C1 segment of cervical spinal cord (tissue), 14 donors: ENCODE measurements at regions not wholly inside any gene's neighbourhood (a gene's known extent, or its start where the extent isn't known, plus 50 kb on each side); places are given as distances from the start of the nearest gene placed in this dataset.
"Not testable (repeated sequence)": the region's sequence is repeated elsewhere in the genome, so short reads cannot be mapped to it uniquely, and the experiment has no call there.

ENCODE experiments used
- DNase-seq, 14 donors: peaks; one replicate each; lab custom pipeline; 2025; lab: John Stamatoyannopoulos, UW

DNA sequence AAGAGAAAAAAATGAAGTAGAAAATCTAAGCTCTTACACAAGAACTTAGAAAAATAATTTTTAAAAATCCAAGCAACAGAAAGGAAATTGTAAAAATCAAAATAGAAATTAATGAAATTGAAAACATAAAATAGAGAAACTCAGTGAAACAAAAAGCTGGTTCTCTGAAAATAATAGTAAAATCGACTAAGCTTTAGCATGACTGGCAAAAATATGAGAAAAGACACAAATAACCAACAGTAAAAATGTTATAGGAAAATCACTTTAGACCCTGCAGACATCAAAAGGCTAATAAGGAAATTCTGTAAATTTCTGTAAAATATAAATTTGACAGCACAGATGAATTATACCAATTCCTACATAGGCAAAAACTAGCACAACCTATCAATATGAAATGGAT lies 768.9 kb upstream of the LRRTM1 start:
- no peak for DNase-seq

DNA sequence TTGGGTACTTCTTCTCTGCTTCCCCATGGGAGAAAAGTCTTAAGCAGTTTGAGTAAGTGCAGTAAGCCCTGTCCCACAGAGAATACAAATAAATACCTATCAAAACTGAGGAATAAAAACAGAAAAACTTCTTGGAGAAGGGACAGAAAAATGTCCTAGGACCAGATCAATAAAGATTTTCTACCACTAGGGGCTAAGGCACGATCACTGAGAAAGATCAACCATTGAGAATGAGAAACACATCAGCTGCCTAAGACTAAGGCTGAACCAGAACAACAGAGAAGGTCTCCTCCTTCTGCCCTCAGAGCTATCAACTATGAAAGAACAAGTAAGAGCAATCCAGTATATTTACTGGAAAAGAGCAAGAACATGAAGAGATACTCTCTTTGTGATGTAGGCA lies 763.6 kb upstream of the LRRTM1 start:
- no peak for DNase-seq

DNA sequence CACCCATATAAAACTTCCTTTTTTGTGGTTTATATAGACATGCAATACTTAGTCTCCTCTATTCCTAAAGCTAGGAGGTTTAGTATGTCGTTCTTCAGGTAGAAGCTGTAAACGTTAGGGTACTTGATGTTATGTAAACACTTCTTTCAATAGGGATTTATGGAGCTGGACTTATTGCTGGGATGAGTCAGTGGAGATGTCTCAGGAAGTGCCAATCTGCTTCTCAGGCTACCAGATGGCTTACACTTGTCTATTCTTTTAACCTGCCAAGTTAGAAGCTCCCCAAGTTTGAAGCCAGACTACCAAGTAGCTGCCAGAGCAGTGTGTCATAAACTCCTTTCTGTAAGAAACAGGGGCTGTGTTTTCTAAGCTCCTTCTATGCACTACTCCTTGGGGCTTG lies 756.5 kb upstream of the LRRTM1 start:
- DNase-seq = no peak

DNA sequence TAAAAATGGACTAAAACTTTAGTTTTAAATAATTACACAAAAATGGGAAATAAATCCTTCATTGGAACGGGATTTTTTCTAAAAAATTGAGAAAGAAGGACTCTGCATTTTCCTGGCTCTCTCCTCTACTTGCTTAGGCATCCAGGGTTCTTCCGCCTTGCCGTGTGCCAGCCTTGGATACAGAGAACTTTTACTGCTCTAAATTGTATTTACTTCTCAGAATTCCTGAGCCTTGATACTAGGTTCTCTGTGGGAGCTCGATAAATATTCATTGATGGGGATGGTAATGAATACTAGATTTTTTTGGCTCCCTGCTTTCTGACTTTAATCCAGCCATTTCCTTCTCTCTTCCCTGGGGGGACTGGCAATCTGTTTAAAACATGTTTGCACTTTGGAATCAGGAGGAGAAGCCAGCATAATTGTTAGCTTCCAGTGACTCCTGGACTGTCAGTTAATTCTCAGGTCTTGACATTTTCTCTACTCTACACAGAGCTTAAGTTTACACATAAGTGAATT lies 746.1 kb upstream of the LRRTM1 start:
- DNase-seq = no peak

DNA sequence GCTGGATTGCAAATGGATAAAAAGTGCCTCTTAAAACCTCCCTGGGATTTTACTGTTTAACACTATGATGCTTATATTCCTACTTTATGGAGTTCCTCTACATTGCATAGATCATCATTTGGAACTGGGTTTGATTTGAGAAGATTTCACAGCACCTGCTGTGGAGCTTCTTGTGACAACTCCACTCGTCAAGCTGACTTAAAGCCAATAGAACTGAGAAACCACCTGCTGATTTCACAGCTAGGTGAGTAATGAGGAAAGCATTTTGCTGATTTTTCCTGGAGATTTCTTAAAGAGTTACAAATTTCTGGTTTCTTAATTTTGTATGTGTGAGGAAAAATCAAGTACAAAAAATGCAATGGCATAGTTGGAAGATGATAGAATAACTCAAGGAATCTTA lies 739.1 kb upstream of the LRRTM1 start:
- DNase-seq = no peak

DNA sequence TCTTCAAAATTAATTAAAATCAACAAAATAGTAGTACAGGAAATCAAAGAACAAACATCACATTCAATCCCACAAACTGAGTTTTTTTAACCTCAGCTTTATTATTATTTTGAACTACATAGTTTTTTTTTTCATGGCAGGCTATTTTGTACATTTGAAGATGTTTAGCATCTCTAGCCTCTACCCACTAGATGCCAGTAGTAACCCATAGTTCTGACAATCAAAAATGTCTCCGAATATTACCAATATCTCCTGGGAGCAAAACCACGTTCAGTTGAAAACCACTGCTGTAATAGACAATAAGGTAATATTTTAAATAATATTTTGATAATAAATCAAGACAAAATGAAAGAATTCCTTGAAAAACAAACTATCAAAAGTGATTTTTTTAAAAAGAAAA lies 702.6 kb upstream of the LRRTM1 start:
- DNase-seq = no peak

DNA sequence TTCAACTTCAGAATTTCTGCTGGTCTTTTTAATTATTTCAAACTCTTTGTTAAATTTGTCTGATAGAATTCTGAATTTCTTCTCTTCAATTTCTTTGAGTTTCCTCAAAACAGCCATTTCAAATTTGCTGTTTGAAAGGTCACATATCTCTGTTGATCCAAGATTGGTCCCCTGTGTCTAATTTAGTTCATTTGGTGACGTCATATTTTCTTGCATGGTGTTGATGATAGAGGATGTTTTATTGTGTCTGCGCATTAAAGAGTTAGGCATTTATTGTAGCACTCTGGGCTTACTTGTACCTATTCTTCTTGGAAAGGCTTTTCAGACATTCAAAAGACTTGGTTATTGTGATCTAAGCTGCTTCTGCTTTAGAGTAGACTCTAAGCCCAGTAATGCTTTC lies 698.4 kb upstream of the LRRTM1 start:
- no peak for DNase-seq

DNA sequence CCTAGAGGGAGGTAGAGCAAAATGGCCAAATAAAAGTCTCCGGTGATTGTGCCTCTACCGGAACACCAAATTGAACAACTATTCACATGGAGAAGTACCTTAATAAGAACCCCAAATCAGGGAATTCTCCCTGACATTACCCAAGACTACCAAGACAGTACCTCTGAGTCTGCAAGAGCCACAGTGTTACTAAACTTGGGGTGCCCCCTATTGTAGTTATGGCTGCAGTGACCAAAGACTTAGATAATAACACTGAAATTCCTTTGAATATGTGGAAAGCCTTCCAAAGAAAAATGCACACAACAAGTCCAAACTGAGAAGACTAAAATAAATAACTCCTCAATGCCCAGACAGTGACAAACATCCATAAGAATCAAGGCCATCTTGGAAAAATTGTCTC lies 682.9 kb upstream of the LRRTM1 start:
- DNase-seq = no peak

DNA sequence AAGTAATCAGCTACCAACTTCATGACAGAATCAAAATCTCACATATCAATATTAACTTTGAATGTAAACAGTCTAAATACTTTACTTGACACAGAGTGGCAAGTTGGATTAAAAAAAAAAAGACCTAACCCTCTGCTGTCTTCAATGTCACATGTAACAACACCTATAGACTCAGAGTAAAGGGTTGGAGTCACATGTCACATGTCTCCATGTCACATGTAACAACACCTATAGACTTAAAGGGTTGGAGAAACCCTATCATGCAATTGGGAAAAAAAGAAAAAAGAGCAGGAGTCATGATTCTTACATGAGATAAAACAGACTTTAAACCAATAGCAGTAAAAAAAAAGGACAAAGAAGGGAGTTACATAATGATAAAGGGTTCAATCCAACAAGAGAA lies 665.3 kb upstream of the LRRTM1 start:
- DNase-seq = no peak

DNA sequence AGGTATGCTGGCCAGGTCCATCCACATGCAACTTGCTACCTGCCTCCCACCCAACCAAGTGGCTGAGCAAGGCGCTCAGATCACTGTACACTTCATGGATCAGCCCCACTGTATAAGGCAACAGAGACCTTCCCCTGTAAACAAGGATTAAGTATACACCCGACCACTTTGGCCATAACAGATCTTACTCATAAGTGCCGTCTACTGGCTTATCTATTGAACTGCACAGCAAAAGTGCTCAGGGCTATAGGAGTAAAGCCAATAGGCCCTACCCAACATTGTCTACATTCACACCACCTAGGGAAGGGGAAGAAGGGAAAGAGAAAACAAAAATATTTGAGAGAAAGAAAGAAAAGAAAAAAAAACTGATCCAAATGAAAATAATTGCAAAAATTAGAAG lies 663.9 kb upstream of the LRRTM1 start:
- no peak for DNase-seq

DNA sequence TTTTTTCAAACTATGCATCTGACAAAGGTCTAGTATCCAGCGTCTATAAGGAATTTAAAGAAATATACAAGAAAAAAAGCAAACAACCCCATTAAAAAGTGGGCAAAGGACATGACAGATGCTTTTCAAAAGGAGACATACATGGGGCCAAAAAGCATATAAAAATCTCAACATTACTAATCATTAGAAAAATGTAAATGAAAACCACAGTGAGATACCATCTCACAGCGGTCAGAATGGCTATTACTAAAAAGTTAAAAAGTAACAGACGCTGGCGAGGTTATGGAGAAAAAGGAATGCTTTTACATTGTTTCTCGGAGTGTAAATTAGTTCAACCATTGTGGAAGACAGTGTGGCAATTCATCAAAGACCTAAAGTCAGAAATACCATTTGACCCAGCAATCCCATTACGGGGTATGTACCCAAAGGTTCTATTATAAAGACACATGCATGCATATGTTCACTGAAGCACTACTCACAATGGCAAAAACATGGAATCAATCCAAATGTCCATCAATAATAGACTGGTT lies 643.1 kb upstream of the LRRTM1 start:
- DNase-seq = no peak

DNA sequence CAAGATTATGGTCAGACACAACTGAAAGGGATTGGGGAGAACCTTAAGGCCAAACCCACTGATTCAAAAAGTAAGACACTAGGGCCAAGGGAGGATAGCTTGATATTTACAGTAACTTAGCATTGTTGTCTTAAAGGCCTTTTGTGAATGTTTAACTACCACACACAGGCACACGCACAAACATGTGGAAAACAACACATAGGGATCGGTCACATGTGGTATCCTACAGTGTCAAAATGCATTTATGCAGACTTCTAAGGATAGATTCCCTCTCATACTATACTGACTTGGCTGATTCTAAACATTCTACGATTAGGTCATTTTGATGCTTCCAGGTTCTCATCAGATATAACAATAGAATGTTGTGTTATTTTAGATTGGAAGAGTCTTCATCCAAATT lies 638.9 kb upstream of the LRRTM1 start:
- no peak for DNase-seq

DNA sequence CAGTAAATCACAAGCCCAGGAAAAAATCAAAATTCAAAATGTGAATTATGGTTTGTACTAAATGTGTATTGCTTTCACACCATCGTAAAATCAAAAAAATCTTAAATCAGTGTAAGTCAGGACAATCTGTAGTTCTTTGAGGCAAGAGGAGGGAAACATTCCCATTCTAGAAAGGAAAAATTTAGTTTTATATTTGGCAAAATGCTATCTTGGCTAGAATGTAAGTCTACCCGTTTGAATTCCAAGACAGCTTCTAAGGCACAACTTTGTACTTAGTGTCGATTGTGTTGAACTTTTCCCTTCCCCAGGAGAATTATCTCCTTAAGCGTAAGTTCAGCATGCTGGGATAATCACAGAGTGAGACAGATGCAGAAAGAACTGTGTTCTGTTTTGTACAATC lies 638.2 kb upstream of the LRRTM1 start:
- DNase-seq = no peak

DNA sequence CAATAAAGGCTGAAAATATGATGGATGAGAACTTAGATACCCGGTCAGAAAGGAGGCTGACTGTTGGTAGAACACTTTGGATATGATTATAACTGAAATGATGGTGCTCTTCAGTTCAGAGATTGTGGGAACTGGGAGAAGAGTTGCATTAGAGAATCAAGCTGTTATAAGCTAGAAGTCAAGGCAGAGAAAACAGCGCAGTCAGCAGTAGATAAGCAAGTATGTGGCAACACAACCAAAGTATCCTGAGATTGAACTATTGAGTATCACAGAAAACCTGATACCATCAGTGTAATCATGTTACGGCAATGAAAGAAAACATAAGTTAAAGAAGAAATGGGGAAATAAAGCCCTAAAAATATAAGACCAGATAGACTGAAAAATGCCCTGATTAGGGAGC lies 633.9 kb upstream of the LRRTM1 start:
- no peak for DNase-seq

DNA sequence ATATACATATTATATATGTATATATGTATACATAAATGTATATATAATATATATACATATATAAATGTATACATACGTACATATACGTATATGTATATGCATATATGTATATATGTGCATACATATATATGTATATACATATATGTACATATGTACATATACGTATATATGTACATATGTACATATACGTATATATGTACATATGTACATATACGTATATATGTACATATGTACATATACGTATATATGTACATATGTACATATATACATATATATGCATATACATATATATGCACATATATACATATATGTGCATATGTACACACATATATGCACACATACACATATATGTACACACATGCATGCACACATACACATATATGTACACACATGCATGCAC lies 627.3 kb upstream of the LRRTM1 start:
- DNase-seq = not testable (repeated sequence)

DNA sequence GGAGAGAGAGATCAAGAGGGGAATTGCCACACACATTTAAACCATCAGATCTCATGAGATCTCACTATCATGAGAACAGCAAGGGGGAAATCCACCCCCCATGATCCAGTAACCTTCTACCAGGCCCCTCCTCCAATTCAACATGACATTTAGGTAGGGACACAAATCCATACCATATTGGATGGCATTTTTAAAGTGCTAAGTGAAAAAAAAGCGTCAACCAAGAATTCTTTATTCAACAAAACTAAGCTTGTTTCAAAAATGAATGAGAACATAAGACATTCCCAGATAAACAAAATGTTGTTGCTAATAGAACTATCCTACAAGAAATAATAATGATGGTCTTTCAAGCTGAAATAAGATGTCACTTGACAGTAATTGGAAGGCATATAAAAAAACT lies 626.2 kb upstream of the LRRTM1 start:
- no peak for DNase-seq

DNA sequence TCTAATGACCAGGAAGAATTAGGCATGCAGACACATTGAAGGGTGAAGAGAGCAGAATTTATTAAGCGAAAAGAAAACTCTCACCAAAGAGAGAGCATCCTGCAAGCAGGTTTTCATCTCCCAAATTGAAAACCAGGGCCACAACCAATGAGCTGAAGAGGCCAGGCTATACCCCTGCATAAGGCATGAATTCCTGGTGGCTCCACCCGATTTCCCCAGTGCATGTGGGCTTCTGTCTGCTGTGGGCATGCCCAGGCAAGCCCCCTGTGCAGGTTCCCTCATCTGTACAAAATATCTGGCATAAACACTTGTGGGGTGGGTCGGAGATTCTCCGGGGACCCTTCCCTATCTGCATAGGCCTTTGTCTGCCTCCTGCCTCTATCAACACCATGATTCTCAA lies 621.6 kb upstream of the LRRTM1 start:
- DNase-seq = no peak

DNA sequence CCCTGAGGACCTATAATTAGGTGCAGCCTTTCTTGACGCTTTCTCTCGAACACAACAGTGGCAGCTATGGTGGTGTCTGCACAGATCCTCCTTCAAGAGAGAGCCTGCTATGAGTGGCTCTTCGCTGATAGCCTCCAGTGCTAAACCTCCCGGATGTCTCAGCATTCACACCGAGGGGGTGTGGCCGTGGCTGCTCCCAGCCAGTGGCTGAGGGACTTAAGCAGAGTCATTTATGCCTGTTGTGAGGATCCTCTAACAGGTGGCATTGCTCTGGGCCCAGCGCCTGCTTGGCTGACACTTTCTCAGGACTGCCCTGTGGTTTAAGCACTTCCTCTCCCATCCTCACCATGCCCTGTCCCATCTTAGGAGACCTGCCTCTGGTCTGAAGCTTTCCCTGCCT lies 592.0 kb upstream of the LRRTM1 start:
- DNase-seq = no peak

DNA sequence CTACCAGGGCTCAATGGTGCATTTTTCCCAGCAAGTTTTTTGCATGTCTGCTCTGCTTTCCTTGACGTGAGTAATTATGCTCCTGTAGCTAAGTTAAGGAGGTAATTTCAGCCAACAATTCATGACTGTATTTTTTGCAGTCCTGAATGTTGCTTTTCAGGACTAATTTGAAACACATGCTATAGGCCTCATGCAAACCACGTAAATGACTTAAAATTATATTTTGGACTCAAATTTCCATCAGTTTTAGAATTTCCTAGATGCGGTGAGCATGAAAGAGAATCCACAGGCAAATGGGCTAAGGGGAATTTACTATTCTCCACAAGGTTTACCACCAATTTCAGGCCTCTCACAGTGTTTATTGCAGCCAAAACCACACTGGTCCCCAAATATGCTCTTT lies 589.9 kb upstream of the LRRTM1 start:
- DNase-seq = no peak

DNA sequence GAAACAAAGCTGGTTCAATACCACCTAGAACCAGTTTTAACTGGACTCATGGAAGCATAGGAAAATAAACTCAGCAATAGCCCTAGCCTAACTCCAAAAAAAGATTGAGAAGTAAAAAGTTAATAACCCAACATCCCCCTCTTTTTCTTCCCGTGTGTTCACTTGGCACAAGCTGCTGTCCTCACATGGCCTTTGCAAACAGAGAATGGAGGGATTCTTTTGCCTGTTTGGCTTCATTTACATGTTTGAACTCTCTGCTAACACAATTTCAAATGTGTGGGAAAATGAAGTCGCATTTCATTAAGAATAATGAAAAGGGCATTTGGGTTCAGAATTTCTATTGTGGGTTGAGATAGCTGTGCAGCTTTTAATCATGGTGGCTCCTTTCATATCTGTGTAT lies 589.2 kb upstream of the LRRTM1 start:
- no peak for DNase-seq

DNA sequence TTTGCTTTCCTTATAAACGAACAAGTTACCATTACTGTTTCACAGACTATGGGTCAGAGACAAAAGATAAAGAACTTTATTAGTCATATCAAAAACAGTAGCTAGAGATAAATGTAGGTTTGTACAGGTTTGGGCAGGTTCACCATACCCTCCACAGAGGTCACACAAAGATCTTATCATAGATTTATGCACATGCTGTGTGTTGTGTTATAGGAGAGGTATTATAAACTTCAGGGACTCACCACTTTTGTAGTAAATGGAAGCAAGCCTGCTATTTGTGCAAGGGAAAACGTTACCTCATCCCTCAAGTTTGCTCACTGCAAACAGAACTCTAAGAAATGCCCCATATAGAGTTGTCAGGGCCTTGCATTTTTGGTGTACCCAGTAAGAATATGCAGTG lies 584.5 kb upstream of the LRRTM1 start:
- DNase-seq = no peak

DNA sequence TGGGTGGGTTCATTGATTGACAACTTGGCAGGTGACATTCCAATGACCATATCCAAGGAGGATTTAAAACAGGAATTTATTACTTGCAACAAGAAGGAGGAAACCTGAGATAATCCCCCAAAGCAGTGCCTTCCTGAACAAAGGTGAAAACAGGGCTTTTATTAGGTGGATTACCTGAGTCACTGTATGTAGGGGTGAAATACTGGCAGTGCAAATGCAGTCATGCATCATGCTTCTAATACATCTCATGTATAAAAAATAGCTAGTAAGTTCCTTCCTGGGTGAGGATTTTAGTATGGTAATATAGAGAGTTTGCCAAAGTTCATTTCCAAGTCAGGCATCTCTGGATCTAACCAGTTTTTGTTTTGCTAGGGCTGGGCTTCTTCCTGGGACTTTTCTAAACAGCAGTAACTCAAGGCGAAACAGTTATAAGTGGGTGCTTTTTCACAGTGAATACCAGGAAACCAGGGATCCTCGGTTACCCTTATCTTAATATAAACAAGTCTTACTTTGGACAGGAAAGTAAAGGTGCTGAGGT lies 583.4 kb upstream of the LRRTM1 start:
- no peak for DNase-seq

DNA sequence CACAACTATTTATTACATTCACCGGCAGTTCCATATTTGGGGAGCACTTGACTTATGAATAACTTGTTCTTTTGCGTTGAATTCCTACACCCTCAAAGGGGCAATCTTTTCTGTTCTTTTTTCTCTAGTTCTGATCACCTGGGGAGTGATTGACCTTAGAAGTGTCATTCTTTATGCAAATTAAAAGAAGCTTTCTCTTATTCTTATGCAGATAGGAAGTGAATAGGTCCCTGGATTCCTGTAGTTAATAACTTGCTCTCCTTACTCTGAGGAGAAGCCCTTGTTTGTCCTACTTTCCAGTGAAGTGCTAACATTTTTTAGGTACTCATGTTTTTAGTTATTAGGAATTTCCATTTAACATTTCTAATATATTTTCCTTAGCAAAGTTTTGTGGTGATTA lies 569.8 kb upstream of the LRRTM1 start:
- DNase-seq = no peak

DNA sequence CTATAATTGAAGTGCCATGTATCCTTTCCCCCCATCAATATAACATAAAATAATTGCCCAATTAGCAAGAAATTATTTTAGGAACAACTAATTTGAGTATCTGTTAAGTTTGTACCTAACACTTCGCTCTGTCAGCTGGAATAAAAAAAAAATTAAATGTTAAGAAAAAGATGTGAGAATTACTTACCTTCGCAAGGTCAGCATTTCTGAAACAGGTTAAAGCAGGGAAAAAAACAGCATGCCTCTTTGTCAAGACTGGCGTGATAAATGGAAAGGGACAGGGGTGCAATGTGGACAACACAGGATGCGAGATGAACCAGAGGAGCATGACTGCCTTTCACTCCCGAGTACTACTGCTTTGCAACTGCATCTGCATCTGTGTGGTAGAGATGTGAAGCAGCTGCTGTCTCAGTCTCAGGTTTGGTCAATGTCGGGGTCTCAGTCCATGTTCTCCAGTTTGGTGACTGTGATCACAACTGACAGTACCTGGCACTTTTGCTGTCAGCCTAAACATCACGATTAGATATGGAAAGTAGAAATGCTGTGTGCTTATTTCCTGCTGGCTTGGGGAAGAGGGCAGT lies 565.4 kb upstream of the LRRTM1 start:
- no peak for DNase-seq
